ENCODE measurements at regions not wholly inside any gene's neighbourhood (a gene's known extent, or its start where the extent isn't known, plus 50 kb on each side); places are given as distances from the start of the nearest gene placed in this dataset.

- TF ChIP-seq CTCF (IDR thresholded peaks at IDR 0.05; ENCODE audit: borderline replicate concordance, extremely low read depth, low read length, poor library complexity, severe bottlenecking) (no peak), EZH2 (IDR thresholded peaks at IDR 0.05; ENCODE audit: borderline replicate concordance, low read depth, low read length, severe bottlenecking) (no peak)
Measured at GRCh38 chr21:28110716-28111115, 882.0 kb downstream of the LTN1 start.
